ENCODE measurements at regions not wholly inside any gene's neighbourhood (a gene's known extent, or its start where the extent isn't known, plus 50 kb on each side); places are given as distances from the start of the nearest gene placed in this dataset.

GRCh38 chrX:39616098-39616729 is 481.5 kb downstream of the BCOR start:
- no peak for DNase-seq

- no peak for DNase-seq
Observed at GRCh38 chrX:39616731-39617130, 481.0 kb downstream of the BCOR start.

- DNase-seq, result no peak
Observed at GRCh38 chrX:39618178-39618577, 479.6 kb downstream of the BCOR start.

- DNase-seq, result no peak
Observed at GRCh38 chrX:39619182-39620009, 478.4 kb downstream of the BCOR start.

GRCh38 chrX:39624166-39624565 is 473.6 kb downstream of the BCOR start:
- no peak for DNase-seq

GRCh38 chrX:39625810-39626209 is 471.9 kb downstream of the BCOR start:
- DNase-seq, result no peak

GRCh38 chrX:39626749-39627148 is 471.0 kb downstream of the BCOR start:
- DNase-seq, result peak; percentile 30

GRCh38 chrX:39627257-39627656 is 470.5 kb downstream of the BCOR start:
- DNase-seq, result no peak

- no peak for DNase-seq
Observed at GRCh38 chrX:39629001-39629400, 468.8 kb downstream of the BCOR start.

- no peak for DNase-seq
Observed at GRCh38 chrX:39630344-39630743, 467.4 kb downstream of the BCOR start.

- DNase-seq, result no peak
Observed at GRCh38 chrX:39631276-39632229, 466.2 kb downstream of the BCOR start.

- no peak for DNase-seq
Observed at GRCh38 chrX:39633293-39633692, 464.5 kb downstream of the BCOR start.

GRCh38 chrX:39636481-39636880 is 461.3 kb downstream of the BCOR start:
- no peak for DNase-seq

- DNase-seq, result no peak
Observed at GRCh38 chrX:39638526-39638925, 459.2 kb downstream of the BCOR start.

- no peak for DNase-seq
Observed at GRCh38 chrX:39639871-39640270, 457.9 kb downstream of the BCOR start.

- no peak for DNase-seq
Observed at GRCh38 chrX:39640866-39641265, 456.9 kb downstream of the BCOR start.

GRCh38 chrX:39642071-39642470 is 455.7 kb downstream of the BCOR start:
- no peak for DNase-seq

GRCh38 chrX:39643550-39643949 is 454.2 kb downstream of the BCOR start:
- DNase-seq, result no peak

GRCh38 chrX:39645178-39645895 is 452.4 kb downstream of the BCOR start:
- no peak for DNase-seq

GRCh38 chrX:39648548-39649254 is 449.1 kb downstream of the BCOR start:
- no peak for DNase-seq

- peak; percentile 51 for DNase-seq
Observed at GRCh38 chrX:39650768-39651347, 446.9 kb downstream of the BCOR start.

GRCh38 chrX:39652336-39652735 is 445.4 kb downstream of the BCOR start:
- DNase-seq, result peak; percentile 6
